Upper lobe of right lung (tissue), 1 donor: ENCODE measurements at regions not wholly inside any gene's neighbourhood (a gene's known extent, or its start where the extent isn't known, plus 50 kb on each side); places are given as distances from the start of the nearest gene placed in this dataset.

Source experiments
- ATAC-seq: fragments of 200-7000 bp; cut with Tn5 transposase; one replicate; pipeline ENCODE4 v1.9.1; 2020; ENCODE audit warnings: mild to moderate bottlenecking, moderate library complexity
- DNase-seq: peaks from one replicate; pipeline ENCODE4 v3.0.0-alpha.2; 2020
- H3K27ac ChIP-seq: fragments of 200-600 bp; one replicate; pipeline ENCODE4 v1.8.0; 2022
- H3K27me3 ChIP-seq: fragments of 200-600 bp; one replicate; pipeline ENCODE4 v1.8.0; 2022; ENCODE audit warnings: mild to moderate bottlenecking
- H3K36me3 ChIP-seq: fragments of 200-600 bp; one replicate; pipeline ENCODE4 v1.8.0; 2022
- H3K4me1 ChIP-seq: fragments of 200-600 bp; one replicate; pipeline ENCODE4 v1.8.0; 2022
- H3K4me3 ChIP-seq: fragments of 200-600 bp; one replicate; pipeline ENCODE4 v1.8.0; 2022; ENCODE audit warnings: mild to moderate bottlenecking
- H3K9me3 ChIP-seq: fragments of 200-600 bp; one replicate; pipeline ENCODE4 v1.8.0; 2022
- intact Hi-C: fragments of 100-400 bp; cut with DNase I; formaldehyde crosslinking; loops from one replicate; pipeline ENCODE4 v1.11.0; 2022
- TF ChIP-seq, protein P1 (sequence below): fragments of 200-600 bp; IDR thresholded peaks from one replicate; pipeline ENCODE4 v1.8.0; 2022; ENCODE audit warnings: antibody characterized with exemption
- donor health status: DM: no; HTN: yes; CAD: no; lungs with severe emphysema.

- TF ChIP-seq, protein P1, sequence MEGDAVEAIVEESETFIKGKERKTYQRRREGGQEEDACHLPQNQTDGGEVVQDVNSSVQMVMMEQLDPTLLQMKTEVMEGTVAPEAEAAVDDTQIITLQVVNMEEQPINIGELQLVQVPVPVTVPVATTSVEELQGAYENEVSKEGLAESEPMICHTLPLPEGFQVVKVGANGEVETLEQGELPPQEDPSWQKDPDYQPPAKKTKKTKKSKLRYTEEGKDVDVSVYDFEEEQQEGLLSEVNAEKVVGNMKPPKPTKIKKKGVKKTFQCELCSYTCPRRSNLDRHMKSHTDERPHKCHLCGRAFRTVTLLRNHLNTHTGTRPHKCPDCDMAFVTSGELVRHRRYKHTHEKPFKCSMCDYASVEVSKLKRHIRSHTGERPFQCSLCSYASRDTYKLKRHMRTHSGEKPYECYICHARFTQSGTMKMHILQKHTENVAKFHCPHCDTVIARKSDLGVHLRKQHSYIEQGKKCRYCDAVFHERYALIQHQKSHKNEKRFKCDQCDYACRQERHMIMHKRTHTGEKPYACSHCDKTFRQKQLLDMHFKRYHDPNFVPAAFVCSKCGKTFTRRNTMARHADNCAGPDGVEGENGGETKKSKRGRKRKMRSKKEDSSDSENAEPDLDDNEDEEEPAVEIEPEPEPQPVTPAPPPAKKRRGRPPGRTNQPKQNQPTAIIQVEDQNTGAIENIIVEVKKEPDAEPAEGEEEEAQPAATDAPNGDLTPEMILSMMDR, result no peak
- Histone ChIP-seq H3K9me3 (no peaks in the 10 kb centered on the region), H3K4me1 (no peaks in the 10 kb centered on the region), H3K4me3 (no peak overlapping the region), H3K27ac (no peak overlapping the region), H3K36me3 (no peaks in the 10 kb centered on the region), H3K27me3 (no peaks in the 10 kb centered on the region)
- intact Hi-C loops, result no loop called here
- DNase-seq (no peak), ATAC-seq (no peak)
These were observed 115.6 kb downstream of the CCER1 start for GRCh38 chr12:90839346-90839745.

GRCh38 chr12:90836689-90837088 is 118.3 kb downstream of the CCER1 start:
- H3K4me3 ChIP-seq, result no peak overlapping the region
- H3K36me3 ChIP-seq, result no peaks in the 10 kb centered on the region
- TF ChIP-seq, protein P1, result no peak
- no peaks in the 10 kb centered on the region for H3K27me3 ChIP-seq
- DNase-seq (no peak), ATAC-seq (no peak)
- intact Hi-C loops, result no loop called here
- no peaks in the 10 kb centered on the region for H3K4me1 ChIP-seq
- H3K27ac ChIP-seq, result no peak overlapping the region
- H3K9me3 ChIP-seq, result no peaks in the 10 kb centered on the region

- intact Hi-C loops, result no loop called here
- Histone ChIP-seq H3K36me3 (no peaks in the 10 kb centered on the region), H3K9me3 (no peaks in the 10 kb centered on the region), H3K4me1 (no peaks in the 10 kb centered on the region), H3K27ac (no peak overlapping the region), H3K4me3 (no peak overlapping the region), H3K27me3 (no peaks in the 10 kb centered on the region)
- TF ChIP-seq, protein P1, result no peak
- no peak for ATAC-seq
- no peak for DNase-seq
These were observed 121.7 kb downstream of the CCER1 start for GRCh38 chr12:90833228-90833627.

DNA sequence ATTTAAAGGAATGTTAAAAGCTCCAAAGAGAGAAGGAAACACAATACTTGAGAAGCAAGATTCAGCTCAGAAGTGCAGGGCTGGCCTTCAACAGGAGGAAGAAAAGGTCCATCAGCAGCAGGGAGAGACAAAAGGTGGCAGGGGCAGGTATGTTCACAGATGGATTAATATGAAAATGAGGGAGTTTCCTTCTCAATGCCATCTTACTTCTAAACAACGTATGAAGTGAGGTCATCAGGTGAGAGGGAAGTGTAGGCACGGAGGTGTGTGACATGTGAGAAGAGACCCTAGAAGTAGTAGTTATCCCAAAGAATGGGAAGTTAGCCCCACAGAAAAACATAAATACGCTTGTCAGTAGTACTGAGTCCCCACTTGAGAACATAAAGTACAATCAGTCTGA is 122.5 kb downstream of the CCER1 start:
- Histone ChIP-seq H3K4me1 (no peaks in the 10 kb centered on the region), H3K4me3 (no peak overlapping the region), H3K9me3 (no peaks in the 10 kb centered on the region), H3K36me3 (no peaks in the 10 kb centered on the region), H3K27ac (no peak overlapping the region), H3K27me3 (no peaks in the 10 kb centered on the region)
- TF ChIP-seq, protein P1, result no peak
- DNase-seq (no peak), ATAC-seq (no peak)
- intact Hi-C loops, result no loop called here

GRCh38 chr12:90831712-90832111 is 123.3 kb downstream of the CCER1 start:
- ATAC-seq, result no peak
- intact Hi-C loops, result no loop called here
- Histone ChIP-seq H3K27ac (no peak overlapping the region), H3K27me3 (no peaks in the 10 kb centered on the region), H3K9me3 (no peaks in the 10 kb centered on the region), H3K36me3 (no peaks in the 10 kb centered on the region), H3K4me1 (no peaks in the 10 kb centered on the region), H3K4me3 (no peak overlapping the region)
- no peak for DNase-seq
- TF ChIP-seq, protein P1, result no peak

DNA sequence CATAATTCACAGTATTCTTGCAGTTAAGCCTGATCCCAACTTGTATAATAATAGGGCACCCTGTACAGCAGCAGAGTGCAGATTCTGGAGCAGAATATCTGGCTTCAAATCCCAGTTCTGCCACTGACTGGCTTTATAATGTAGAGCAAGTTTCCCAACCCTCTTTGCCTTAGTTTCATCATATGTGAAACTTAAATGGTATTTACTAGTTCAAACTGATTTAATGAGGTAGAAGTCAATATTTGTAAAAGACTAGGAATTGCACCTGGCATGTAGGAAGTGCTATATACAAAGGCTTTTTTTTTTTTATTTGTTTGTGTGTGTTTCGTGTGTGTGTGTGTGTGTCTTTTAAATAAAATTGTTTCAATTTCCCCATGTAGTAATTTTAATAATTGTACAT is 125.9 kb downstream of the CCER1 start:
- Histone ChIP-seq H3K9me3 (no peaks in the 10 kb centered on the region), H3K27me3 (no peaks in the 10 kb centered on the region), H3K4me3 (no peak overlapping the region), H3K27ac (no peak overlapping the region), H3K36me3 (no peaks in the 10 kb centered on the region), H3K4me1 (no peaks in the 10 kb centered on the region)
- DNase-seq, result no peak
- TF ChIP-seq, protein P1, result no peak
- intact Hi-C loops, result no loop called here
- no peak for ATAC-seq
